ENCODE measurements at regions not wholly inside any gene's neighbourhood (a gene's known extent, or its start where the extent isn't known, plus 50 kb on each side); places are given as distances from the start of the nearest gene placed in this dataset.

GRCh38 chr11:69953356-69953755 is 124.8 kb upstream of the ANO1 start:
- no peak for TF ChIP-seq CTCF (IDR thresholded peaks at IDR 0.05)
- no peaks in the 10 kb centered on the region for H3K36me3 ChIP-seq
- intact Hi-C loops (cut with DNase I) = no loop called here
- no peak overlapping the region for H3K27ac ChIP-seq
- peak in 1 of 4 donors; percentile 56 for DNase-seq
- ATAC-seq = no peak
- H3K4me1 ChIP-seq = no peaks in the 10 kb centered on the region
- H3K27me3 ChIP-seq = peaks cover 0 to 33% of the 10 kb centered on the region in 2 donors
- H3K9me3 ChIP-seq = peaks cover 0 to 5% of the 10 kb centered on the region in 2 donors
- no peak overlapping the region for H3K4me3 ChIP-seq

- ATAC-seq (no peak), DNase-seq (no peak)
- no peak for TF ChIP-seq CTCF (IDR thresholded peaks at IDR 0.05)
- Histone ChIP-seq H3K27me3 (peaks cover 0 to 27% of the 10 kb centered on the region in 2 donors), H3K9me3 (peaks cover 0 to 5% of the 10 kb centered on the region in 2 donors), H3K4me3 (no peak overlapping the region), H3K4me1 (no peaks in the 10 kb centered on the region), H3K27ac (no peak overlapping the region), H3K36me3 (no peaks in the 10 kb centered on the region)
- intact Hi-C loops (cut with DNase I) = no loop called here
Measured at GRCh38 chr11:69954756-69955155, 123.4 kb upstream of the ANO1 start.

- intact Hi-C loops (cut with DNase I) = no loop called here
- ATAC-seq = no peak
- no peaks in the 10 kb centered on the region for H3K4me1 ChIP-seq
- H3K27me3 ChIP-seq = peaks cover 0 to 24% of the 10 kb centered on the region in 2 donors
- no peak for DNase-seq
- no peak for TF ChIP-seq CTCF (IDR thresholded peaks at IDR 0.05)
- H3K36me3 ChIP-seq = no peaks in the 10 kb centered on the region
- H3K4me3 ChIP-seq = no peak overlapping the region
- H3K27ac ChIP-seq = no peak overlapping the region
- no peaks in the 10 kb centered on the region for H3K9me3 ChIP-seq
Measured at GRCh38 chr11:69956669-69957190, 121.4 kb upstream of the ANO1 start.

- intact Hi-C loops (cut with DNase I) = no loop called here
- Histone ChIP-seq H3K4me1 (no peaks in the 10 kb centered on the region), H3K9me3 (no peaks in the 10 kb centered on the region), H3K27me3 (peaks cover 0 to 28% of the 10 kb centered on the region in 2 donors), H3K4me3 (no peak overlapping the region), H3K27ac (no peak overlapping the region), H3K36me3 (no peaks in the 10 kb centered on the region)
- no peak for TF ChIP-seq CTCF (IDR thresholded peaks at IDR 0.05)
- no peak for DNase-seq
- no peak for ATAC-seq
Measured at GRCh38 chr11:69957849-69958248, 120.3 kb upstream of the ANO1 start.

GRCh38 chr11:69958308-69958707 is 119.8 kb upstream of the ANO1 start:
- intact Hi-C loops (cut with DNase I) = no loop called here
- ATAC-seq (no peak), DNase-seq (peak in 1 of 4 donors; percentile 42)
- Histone ChIP-seq H3K4me3 (no peak overlapping the region), H3K27ac (no peak overlapping the region), H3K36me3 (no peaks in the 10 kb centered on the region), H3K9me3 (no peaks in the 10 kb centered on the region), H3K4me1 (no peaks in the 10 kb centered on the region), H3K27me3 (peaks cover 0 to 28% of the 10 kb centered on the region in 2 donors)
- TF ChIP-seq CTCF (IDR thresholded peaks at IDR 0.05) = no peak

All from left lung (tissue), 4 donors.